Chondrocyte (in vitro differentiated cells): ENCODE measurements at regions not wholly inside any gene's neighbourhood (a gene's known extent, or its start where the extent isn't known, plus 50 kb on each side); places are given as distances from the start of the nearest gene placed in this dataset.
"Not testable (repeated sequence)": the region's sequence is repeated elsewhere in the genome, so short reads cannot be mapped to it uniquely, and the experiment has no call there.

Source experiments
- DNase-seq: peaks from one replicate; pipeline ENCODE4 v3.0.0; 2021; ENCODE audit warnings: mixed read lengths, low spot score
- H3K27ac Mint-ChIP-seq: one replicate; pipeline ENCODE4 v1.8.0; 2021; ENCODE audit warnings: mild to moderate bottlenecking, moderate library complexity, mixed read lengths; ENCODE audit not compliant: unreplicated experiment
- H3K27me3 Mint-ChIP-seq: 2 replicates; pipeline ENCODE4 v1.8.0; 2021; ENCODE audit warnings: low read depth, mixed read lengths
- H3K36me3 Mint-ChIP-seq: 2 replicates; pipeline ENCODE4 v1.8.0; 2021; ENCODE audit warnings: low read depth, mixed read lengths
- H3K4me1 Mint-ChIP-seq: 2 replicates; pipeline ENCODE4 v1.8.0; 2021; ENCODE audit warnings: low read depth, mild to moderate bottlenecking, mixed read lengths
- H3K4me3 Mint-ChIP-seq: one replicate; pipeline ENCODE4 v1.8.0; 2021; ENCODE audit warnings: mild to moderate bottlenecking, moderate library complexity, mixed read lengths; ENCODE audit not compliant: unreplicated experiment
- H3K9me3 Mint-ChIP-seq: 2 replicates; pipeline ENCODE4 v1.8.0; 2021; ENCODE audit warnings: low read depth, mixed read lengths
- TF ChIP-seq, protein P1 (sequence below): fragments of 200-600 bp; sonication (generic); IDR thresholded peaks from 2 replicates; pipeline ENCODE4 v1.5.0; 2021; ENCODE audit warnings: antibody characterized with exemption, mild to moderate bottlenecking, moderate library complexity

DNA sequence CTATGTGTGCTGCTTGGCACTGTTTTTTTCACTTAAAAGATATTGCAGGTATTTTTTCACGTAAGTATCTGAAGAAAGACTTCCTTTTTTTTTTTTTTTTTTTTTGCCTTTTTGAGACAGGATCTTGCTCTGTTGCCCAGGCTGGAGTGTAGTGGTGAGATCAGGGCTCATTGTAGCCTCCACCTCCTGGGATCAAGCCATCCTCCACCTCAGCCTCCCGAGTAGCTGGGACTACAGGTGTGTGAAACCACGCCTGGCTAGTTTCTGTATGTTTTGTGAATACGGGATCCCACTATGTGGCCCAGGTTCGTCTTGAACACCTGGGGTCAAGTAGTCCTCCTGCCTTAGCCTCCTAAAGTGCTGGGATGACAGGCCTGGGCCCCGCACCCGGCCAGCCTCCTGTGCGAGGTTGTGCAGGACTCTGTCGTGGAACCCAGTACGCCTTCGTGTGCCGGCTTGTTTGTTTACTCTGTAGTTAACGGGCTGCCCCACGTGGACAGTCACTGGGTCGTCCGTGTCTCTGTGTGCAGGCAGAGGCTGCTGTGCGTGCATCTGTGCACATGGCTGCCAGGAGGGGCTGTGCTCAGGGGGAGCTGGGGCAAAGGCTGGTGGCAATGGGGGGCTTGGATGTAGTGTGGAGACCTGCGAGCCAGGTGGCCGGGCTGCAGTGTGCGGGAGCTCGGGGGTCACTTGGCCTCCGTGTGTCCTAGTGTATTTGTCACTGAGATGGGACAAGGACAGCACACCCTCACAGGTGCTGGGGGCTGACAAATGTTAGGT is 179.5 kb downstream of the ADRA2C start:
- Mint-ChIP-seq H3K27ac (no peak overlapping the region), H3K4me3 (no peak overlapping the region)

DNA sequence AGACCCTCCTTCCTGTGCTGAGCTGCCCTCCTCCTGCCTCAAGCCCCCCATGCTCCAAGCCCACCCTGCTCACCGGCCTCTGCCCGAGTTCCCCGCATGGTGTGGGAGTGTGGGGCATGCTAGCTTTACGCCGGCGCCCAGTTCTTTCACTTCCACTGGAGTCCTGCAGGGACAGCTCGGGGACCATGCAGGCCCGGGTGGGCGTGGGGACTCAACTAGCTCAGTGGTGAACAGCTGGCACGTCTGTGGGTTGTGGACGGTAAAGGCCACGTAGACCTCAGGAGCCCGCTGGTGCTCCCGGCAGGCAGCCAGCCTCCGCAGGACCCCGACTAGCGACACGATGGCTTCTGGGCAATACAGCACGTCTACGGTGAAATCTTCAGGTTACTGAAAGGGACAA is 180.4 kb downstream of the ADRA2C start:
- H3K9me3 Mint-ChIP-seq = not testable (repeated sequence)

More for the DNA sequence above, 179.5 kb downstream of the ADRA2C start:
- Mint-ChIP-seq H3K9me3 (no peaks in the 10 kb centered on the region), H3K4me1 (peaks cover 8% of the 10 kb centered on the region), H3K27me3 (peaks cover 9% of the 10 kb centered on the region), H3K36me3 (no peaks in the 10 kb centered on the region)
- DNase-seq = no peak
- TF ChIP-seq, protein P1, sequence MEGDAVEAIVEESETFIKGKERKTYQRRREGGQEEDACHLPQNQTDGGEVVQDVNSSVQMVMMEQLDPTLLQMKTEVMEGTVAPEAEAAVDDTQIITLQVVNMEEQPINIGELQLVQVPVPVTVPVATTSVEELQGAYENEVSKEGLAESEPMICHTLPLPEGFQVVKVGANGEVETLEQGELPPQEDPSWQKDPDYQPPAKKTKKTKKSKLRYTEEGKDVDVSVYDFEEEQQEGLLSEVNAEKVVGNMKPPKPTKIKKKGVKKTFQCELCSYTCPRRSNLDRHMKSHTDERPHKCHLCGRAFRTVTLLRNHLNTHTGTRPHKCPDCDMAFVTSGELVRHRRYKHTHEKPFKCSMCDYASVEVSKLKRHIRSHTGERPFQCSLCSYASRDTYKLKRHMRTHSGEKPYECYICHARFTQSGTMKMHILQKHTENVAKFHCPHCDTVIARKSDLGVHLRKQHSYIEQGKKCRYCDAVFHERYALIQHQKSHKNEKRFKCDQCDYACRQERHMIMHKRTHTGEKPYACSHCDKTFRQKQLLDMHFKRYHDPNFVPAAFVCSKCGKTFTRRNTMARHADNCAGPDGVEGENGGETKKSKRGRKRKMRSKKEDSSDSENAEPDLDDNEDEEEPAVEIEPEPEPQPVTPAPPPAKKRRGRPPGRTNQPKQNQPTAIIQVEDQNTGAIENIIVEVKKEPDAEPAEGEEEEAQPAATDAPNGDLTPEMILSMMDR = no peak

DNA sequence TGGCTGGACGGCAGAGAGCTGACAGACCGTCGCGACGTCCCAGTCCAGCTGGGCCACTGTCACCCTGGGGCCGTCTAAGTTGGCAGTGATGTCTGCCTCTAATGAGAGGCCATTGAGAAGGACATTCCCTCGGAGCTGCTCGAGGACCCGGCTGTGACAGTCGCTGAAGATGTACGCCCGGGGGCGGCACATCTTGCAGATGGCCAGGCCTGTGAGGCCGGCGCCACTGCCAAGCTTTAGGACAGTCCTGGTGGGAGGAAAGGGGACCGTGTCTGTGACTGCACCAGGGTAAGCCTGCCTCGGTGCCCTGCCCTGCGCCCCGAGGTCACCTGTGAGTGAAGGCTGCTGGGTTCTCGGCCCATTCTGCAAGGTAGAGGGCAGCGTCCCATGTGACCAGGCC is 181.6 kb downstream of the ADRA2C start:
- not testable (repeated sequence) for H3K9me3 Mint-ChIP-seq, H3K4me3 Mint-ChIP-seq, H3K27ac Mint-ChIP-seq, H3K4me1 Mint-ChIP-seq, H3K36me3 Mint-ChIP-seq, H3K27me3 Mint-ChIP-seq, DNase-seq

More for the DNA sequence above, 180.4 kb downstream of the ADRA2C start:
- not testable (repeated sequence) for H3K4me1 Mint-ChIP-seq, H3K27me3 Mint-ChIP-seq, H3K4me3 Mint-ChIP-seq, H3K36me3 Mint-ChIP-seq, H3K27ac Mint-ChIP-seq, DNase-seq

DNA sequence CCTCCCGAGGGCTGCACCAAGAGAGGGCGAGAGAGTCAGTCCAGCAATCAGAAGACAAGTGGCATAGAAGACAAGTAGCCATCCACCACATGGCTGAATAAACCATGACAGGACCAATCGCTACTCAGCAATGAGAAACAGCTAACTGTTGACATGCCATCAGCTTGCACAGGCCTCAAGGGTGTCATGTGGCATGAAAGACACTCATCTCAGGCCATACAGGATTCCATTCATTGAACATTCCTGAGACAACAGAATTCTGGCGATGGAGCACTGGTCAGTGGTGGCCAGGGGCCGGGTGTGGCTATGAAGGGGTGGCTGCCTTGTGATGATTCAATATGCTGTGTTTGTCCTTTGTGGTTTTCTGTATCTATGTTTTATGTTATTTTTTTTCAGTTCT is 182.0 kb downstream of the ADRA2C start:
- not testable (repeated sequence) for H3K27ac Mint-ChIP-seq, H3K4me3 Mint-ChIP-seq, H3K9me3 Mint-ChIP-seq, DNase-seq, H3K36me3 Mint-ChIP-seq, H3K4me1 Mint-ChIP-seq, H3K27me3 Mint-ChIP-seq

DNA sequence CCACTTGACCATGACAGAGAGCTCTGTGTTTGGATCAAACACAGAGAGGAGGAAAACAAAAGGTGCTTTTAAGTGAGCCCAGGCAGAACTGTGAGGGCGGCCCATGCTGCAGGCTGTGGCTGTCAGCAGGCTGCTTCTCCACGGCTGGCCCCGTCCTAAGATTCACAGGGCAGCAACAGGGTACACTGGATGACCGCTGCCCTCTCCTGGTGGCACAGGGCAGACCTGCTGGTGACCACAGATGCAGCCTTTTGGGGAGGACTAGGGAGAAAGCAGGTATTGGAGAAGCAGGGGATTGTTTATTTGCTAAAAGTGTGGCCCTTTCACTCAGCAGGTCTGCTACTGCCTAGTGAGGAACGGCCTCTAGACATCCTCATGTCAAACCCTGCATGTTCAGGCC is 183.7 kb downstream of the ADRA2C start:
- H3K9me3 Mint-ChIP-seq, DNase-seq, H3K27ac Mint-ChIP-seq, H3K27me3 Mint-ChIP-seq, H3K4me3 Mint-ChIP-seq, H3K36me3 Mint-ChIP-seq: not testable (repeated sequence)
- TF ChIP-seq, protein P1 = peak; percentile 78
- peaks cover 18% of the 10 kb centered on the region for H3K4me1 Mint-ChIP-seq

DNA sequence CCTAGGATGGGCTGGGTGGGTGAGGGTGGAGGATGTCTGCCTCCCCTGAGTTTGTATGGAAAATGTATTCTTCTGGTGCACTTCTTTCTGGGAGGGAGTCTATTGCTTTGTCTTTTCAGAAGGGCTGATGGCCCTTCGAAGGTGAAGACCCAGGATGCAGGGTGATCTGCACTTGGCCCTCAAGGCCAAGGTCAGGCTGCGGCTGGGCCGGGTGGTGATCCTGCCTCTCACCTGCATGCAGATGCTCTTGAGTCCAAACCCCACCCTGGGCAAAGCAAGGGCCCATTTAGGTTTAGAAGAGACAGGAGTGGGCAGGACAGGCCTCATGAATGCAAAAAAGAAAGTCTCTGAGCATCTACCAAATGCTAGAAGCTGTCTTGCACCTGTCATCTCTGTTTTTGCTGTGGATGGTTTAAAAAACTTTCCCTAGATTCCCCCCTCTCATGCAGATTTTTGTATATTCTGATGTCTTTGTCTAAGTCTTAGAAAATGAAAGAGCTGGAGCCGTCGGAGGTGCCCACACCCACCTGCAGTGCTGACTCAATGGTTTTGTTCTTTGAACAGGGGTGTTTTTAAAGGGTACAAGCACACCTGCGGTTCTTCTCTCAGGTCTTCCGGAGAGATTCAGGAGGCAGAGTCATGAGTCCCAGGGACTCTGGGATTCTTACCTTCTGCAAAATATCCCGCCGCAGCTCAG is 186.4 kb downstream of the ADRA2C start:
- not testable (repeated sequence) for H3K27ac Mint-ChIP-seq, H3K36me3 Mint-ChIP-seq, H3K27me3 Mint-ChIP-seq, H3K9me3 Mint-ChIP-seq, DNase-seq, H3K4me3 Mint-ChIP-seq
- H3K4me1 Mint-ChIP-seq = peaks cover 18% of the 10 kb centered on the region

DNA sequence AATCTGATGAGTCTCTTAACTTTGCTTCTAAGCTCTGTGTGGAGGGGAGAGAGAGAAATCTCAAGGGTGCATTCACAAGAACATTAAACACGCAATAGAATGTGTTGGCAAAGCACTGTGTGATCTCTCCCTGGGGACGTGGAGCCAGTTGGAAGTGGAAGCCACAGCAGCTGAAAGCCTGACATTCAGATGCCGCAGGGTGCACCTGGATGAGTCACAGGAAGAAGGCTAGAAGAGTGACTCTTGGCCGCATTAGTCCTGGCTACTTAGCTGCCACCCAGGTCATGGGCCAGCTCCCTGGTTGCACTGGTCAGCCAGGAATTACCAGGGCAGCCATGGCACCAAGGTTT is 186.9 kb downstream of the ADRA2C start:
- not testable (repeated sequence) for DNase-seq, H3K27ac Mint-ChIP-seq, H3K27me3 Mint-ChIP-seq, H3K4me3 Mint-ChIP-seq, H3K9me3 Mint-ChIP-seq, H3K36me3 Mint-ChIP-seq
- peaks cover 18% of the 10 kb centered on the region for H3K4me1 Mint-ChIP-seq

DNA sequence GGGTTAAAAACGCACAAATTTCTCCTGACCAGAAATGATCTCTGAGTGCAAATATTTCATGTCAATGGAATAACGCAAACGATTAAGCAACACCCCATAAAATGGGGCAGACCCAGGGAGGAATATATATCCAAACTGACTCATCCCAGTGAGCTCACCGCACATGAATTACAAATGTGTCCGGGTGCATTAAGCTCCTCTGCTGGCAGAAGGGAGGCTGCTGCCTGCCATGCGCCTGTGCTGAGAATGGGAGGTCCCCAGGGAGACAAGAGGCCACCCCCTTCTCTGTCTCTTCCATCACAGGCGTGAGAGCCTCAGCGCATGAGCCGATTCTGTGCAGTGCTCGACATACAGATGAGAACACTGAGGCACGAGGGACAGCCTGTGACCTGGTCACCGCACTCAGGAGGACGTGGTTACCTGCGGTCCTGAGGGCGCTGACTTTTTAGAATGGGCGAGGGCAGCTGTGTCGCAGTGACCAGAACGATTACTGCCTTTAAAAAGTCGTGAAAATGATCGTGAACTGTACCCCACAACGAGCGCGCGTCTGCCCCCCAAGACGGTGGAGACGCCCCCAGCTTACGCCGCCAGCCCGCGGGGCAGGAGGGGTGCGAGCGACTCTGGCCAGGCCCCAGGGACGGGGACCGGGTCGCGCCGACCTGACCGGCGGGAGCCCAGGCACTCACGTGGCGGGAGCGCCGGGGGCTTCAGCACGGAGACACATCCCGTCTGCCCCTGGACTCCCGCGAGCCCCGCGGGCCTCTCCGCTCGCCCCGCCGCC is 188.5 kb downstream of the ADRA2C start:
- Mint-ChIP-seq H3K4me1 (peaks cover 18% of the 10 kb centered on the region), H3K4me3 (peak overlapping the region; percentile 85), H3K27ac (peak overlapping the region; percentile 97)
- H3K27me3 Mint-ChIP-seq, DNase-seq, H3K36me3 Mint-ChIP-seq, H3K9me3 Mint-ChIP-seq: not testable (repeated sequence)

DNA sequence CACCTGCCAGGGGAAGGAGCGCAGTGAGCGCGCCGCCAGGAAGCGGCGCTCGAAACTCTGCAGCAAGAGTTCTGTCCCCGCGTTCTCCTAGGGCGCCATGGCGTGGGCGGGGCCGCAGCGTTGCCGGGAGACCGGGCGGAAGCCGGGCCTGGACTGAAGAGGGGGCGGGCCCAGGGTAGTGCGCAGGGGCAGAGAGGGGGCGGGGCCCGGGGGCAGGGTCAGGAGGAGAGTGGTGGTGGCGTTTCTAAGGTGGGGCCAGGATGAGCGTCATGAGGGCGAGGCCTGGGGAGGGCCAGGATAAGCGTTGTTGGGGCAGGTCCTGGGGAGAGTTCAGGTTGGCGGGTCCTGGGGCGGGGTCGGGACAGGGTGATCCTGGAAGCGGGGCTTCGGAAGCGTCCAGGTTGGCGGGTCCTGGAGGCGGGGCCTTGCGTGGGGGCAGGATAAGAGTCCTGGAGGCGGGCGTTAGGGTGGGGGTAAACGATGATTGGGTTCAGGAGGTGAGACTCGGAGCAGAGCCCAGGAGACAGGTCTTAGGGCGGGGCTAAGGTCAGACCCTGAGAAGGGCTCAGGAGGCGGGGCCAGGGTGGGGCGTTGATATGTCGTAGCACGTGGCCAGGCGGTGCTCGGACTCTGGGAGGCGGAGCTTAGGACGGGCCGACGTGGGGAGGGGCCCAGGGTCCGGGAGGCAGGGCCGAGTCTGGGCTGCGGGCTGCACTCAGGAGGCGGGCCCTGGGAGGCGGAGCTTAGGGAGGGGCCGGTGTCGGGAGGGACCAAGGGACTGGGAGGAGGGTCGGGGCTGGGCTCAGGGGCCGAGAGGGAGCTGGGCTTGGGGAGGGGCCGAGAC is 189.4 kb downstream of the ADRA2C start:
- Mint-ChIP-seq H3K4me1 (peaks cover 18% of the 10 kb centered on the region), H3K27ac (peak overlapping the region; percentile 94), H3K4me3 (peak overlapping the region; percentile 85)
- H3K9me3 Mint-ChIP-seq, H3K27me3 Mint-ChIP-seq, H3K36me3 Mint-ChIP-seq: not testable (repeated sequence)
- DNase-seq = peak; percentile 99
